Pulmonary artery endothelial cell (primary cell): ENCODE measurements at regions not wholly inside any gene's neighbourhood (a gene's known extent, or its start where the extent isn't known, plus 50 kb on each side); places are given as distances from the start of the nearest gene placed in this dataset.

ENCODE experiments used
- DNase-seq: peaks from one replicate; pipeline ENCODE4 v3.0.0-alpha.2; 2011; ENCODE audit warnings: low read depth, low spot score

DNA sequence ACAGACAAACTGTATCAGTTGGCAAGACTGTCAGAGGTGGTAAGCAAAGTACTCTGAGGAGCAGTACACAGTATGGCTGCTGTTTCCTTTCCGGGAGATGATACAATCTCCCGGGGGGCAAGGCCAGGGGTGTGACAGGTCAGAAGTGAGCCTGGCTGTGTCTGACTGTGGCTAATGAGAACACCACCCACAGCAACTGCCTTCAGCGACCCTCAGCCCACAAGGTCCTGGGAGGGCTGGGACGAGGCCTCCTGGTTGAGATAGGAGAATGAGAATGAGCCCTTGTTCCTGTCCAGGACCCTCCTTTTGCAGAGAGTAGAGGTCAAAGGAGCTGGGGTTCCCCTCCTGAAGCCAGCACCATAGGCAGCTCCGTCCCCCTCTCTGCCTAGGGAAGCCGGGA lies 421.7 kb downstream of the TCERG1L start:
- no peak for DNase-seq

DNA sequence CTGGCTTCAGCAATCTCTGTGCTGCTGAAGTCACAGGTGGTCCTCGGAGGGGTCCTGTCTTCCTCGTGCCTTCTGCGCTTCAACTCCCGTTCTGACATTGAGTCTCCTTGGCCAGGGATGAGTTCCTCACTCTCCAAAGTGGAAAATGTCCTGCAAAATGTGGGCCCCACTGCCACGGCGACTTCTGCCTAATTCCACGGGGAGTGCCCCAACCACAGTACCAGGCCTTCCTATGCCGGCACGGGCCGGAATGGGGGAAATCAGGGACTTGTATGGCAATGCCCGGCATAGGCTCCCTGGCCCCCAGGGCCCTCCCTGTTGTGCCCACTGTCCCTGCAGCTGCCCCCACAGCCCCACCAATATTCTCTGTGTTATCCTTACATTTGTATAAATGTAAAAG lies 420.5 kb downstream of the TCERG1L start:
- no peak for DNase-seq

DNA sequence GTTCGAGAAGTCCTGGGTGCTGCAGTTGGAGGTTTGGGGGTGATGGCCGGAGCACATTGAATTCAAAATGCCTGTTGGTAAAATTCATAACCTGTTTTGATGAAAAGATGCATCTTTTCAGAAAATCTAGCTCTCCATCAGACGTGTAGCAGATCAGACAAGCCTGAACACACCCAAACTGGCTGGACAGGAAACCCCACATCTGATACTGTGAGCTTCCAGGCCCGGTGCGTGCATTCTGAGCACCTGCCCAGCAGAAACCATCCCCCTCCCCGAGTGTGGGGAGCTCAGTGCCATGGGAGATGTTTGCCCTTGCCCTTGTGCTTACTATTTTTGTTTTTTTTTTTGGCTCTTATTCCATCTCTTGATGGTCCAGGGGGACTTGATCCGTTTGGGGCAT lies 417.1 kb downstream of the TCERG1L start:
- DNase-seq: no peak

- no peak for DNase-seq
These were observed 416.4 kb downstream of the TCERG1L start for GRCh38 chr10:130895161-130895560.

DNA sequence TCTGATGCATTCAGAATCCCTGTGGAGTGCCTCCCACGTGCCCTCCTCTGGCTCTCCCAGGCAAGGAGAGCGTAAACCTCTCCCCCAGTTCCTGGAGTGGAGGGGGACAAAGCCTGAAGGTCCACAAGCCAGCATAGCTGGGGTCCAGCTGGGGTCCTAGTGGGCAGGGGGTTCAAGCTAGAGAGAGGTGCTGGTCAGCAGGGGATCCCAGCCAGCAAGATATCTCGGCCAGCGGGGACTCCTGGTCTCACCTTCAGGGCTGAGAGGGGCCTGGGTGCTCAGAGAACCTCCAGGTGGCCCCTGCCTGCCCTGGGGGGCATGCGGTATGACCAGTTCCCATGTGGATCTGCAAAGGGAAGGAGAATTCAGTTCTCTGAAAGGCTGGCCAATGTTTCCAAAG lies 413.7 kb downstream of the TCERG1L start:
- DNase-seq: no peak

DNA sequence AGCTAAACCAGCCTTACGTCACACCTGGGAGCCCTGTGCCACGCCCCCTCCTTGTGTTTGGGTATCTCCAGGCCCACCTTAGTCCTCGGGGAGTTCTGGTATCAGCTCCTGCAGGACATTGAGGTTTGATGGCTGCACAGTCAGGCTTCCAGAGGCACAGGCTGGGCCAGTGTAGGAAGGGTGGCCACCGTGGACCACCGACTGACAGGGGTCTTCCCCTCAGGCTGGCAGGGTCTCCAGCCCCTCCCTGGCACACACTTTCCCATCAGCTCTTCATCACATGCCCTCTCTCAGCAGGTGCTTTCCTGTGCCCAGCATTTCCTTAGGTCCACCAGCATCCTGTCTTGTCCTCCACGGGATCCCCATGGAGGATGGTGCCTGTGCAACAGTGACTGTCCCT lies 413.1 kb downstream of the TCERG1L start:
- DNase-seq: no peak

- DNase-seq: no peak
These were observed 411.7 kb downstream of the TCERG1L start for GRCh38 chr10:130899856-130900255.

GRCh38 chr10:130900441-130901160 lies 410.9 kb downstream of the TCERG1L start:
- no peak for DNase-seq

DNA sequence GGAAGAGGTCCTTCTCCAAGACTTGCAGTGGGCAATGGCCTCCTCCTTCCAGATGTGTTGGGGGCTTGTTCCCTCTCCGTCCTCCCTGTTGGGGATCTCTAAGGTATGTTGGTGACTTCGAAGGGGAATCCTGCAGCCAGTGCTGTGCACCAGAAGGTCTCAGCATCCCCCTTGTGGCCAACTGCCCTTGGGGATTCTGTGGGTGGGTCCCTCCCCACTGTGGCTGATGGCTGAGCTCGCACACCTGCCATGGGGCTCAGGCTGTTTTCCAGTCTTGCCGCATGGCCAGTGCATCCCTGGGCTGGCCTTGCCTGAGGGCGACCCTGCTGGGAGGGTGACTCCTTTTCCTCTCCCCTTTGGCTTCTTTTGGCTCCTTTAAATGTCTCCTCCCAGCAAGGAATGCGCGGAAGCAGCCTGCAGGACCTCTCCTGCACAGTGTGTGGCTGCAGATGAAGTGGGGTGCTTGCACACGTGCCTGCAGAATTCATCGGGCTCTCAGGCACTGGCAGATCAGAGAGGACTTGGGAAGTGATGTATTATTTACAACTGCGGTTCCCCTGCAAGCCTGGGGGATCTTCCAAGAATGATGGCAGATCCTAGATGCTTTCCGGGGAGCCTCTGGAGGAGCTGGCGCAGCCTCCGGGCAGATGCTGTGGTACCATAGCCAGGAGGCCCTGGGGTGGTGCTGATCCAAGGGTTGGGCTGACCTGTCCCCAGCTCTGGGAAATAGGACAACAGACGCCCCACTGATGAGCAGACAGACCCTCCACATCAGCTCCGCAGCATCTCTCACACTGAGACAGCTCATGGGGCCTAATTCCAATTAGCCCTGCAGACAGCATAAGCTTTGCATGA lies 410.0 kb downstream of the TCERG1L start:
- DNase-seq: no peak

DNA sequence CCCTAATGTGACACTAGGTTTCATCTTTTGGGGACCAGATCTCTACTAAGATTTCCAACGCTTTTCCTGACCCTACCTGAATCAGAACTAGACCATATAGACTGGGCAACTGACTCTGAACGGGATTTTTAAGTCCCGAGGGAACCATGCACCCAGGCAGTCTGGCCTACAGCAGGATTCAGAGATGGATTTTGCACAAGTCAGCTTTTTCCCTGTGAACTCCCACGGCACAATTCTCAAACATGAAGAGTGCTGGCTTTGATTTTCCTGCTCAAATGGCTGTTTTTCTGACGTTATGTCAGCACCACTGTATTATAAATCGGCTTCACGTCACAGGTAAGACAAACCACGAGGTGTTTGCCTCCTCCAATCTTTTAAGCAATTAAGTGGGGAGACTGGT lies 409.1 kb downstream of the TCERG1L start:
- DNase-seq: no peak

- DNase-seq: no peak
These were observed 408.6 kb downstream of the TCERG1L start for GRCh38 chr10:130902929-130903328.

DNA sequence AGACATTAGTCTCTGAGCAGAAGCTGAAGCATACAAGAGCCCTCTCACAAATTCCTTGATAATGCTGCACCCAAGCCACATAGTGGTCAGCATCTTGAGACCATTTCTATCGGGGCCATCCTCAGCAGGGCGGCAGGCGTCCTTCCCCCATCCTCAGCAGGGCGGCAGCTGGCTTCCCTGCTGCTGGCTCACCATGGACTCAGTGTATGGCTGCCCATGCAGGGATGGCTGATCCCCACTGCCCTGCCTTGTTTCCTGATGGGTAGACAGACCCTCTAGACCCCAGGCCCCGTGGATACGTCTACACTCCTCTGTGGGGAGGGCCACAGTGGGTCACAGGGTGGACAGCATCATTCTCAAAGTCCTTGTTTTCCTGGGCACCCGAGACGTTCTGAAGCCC lies 406.8 kb downstream of the TCERG1L start:
- DNase-seq: no peak

GRCh38 chr10:130905386-130905785 lies 406.1 kb downstream of the TCERG1L start:
- no peak for DNase-seq

GRCh38 chr10:130905921-130906320 lies 405.6 kb downstream of the TCERG1L start:
- no peak for DNase-seq

DNA sequence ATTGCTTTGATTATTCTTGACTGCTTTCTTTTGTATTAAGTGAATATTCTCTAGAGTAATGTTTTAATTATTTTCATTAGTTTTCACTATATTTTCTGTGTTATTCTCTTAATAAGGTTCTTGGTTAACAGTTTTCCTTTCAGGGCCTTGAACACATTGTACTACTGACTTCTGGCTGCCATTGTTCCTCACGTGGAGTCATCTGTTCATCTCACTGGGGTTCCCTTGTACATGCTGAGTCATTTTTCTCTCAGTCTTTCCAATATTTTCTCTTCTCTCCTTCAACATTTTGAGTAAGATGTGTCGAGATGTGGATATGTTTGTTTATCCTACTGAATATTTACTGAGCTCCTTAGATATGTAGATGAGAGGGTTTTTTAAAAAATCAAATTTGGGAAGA lies 400.7 kb downstream of the TCERG1L start:
- DNase-seq: no peak

DNA sequence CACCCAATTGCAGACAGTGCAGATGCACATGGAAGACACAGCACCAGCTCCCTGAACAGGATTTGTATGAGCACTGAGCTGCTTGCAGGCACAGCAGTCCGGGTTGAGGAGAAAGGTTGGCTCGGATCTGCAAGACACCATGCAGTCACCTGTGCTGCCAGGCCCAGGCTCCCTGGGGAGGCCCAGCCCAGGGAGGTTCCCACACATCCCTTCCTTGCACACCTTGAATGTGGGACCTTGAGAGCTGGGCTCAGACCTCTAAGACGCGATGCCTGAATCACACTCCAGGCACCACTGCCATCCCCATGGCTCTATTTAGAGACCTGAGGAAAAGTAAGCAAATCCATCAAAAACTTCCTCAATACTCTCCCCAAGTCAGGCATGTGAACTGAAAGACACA lies 397.7 kb downstream of the TCERG1L start:
- no peak for DNase-seq

- DNase-seq: no peak
These were observed 397.2 kb downstream of the TCERG1L start for GRCh38 chr10:130914367-130914766.

- no peak for DNase-seq
These were observed 396.5 kb downstream of the TCERG1L start for GRCh38 chr10:130915065-130915464.

- DNase-seq: no peak
These were observed 390.1 kb downstream of the TCERG1L start for GRCh38 chr10:130921461-130921860.

DNA sequence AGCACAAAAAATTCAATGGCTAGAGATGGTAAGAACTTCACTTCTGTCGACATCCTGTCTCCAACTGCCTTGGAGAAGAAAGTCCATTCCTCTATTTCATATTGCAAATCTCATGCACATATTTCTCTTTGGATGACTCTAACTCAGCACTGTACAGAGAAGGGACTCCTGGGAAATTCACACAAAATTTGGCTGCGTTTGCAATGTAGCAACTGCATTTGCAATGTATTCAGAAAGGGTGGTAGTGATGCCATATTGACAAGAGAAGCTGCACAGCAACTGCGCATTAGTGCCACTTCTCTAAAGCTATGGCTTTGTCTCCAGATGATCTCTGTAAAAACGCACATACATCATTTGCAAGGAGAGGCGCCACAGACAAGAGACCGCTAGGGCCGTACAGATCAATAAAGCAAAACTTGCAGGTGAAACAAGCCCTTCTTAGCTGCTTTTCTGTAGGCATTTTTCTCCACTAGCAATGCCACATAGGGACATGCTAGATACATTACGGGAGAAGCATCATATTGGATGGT lies 389.5 kb downstream of the TCERG1L start:
- DNase-seq: no peak

DNA sequence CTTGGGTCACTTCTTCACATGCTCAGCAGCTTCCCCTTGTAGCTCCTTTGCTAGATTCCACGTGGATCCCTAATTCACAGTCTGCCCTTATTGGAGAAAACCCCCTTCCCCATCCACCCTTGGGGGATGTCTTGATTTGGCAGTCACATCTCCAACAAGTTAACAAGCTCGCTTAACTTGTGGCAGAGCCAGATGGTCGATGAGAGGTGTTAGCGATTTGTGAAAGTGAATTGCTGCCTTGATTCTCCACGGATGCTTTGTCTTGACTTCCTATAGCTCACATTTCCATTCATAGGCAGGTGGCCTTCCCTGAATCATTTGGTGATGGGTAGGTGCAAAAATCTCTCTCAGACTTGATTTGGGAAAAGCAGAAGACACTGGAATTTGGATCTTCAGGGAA lies 387.9 kb downstream of the TCERG1L start:
- no peak for DNase-seq

GRCh38 chr10:130924138-130924819 lies 387.2 kb downstream of the TCERG1L start:
- DNase-seq: no peak
